CD4-positive, alpha-beta T cell (primary cell): ENCODE measurements at regions not wholly inside any gene's neighbourhood (a gene's known extent, or its start where the extent isn't known, plus 50 kb on each side); places are given as distances from the start of the nearest gene placed in this dataset.

Experiments used
- ATAC-seq: fragments of 200-7000 bp; cut with Tn5 transposase; one replicate; pipeline ENCODE4 v1.10.0; 2022; ENCODE audit warnings: mild to moderate bottlenecking; ENCODE audit not compliant: poor library complexity
- CTCF ChIA-PET: fragments of 350-600 bp; sonication (Branson Sonifier 250); formaldehyde crosslinking; loops from one replicate; lab custom pipeline; 2021; ENCODE audit warnings: antibody characterized with exemption, inconsistent platforms; lab: Charles Lee
- POLR2A ChIA-PET: fragments of 350-600 bp; sonication (Branson Sonifier 250); formaldehyde crosslinking; loops from one replicate; lab custom pipeline; 2021; ENCODE audit warnings: antibody characterized with exemption, inconsistent platforms; lab: Charles Lee
- DNase-seq, 14 experiments: peaks; one replicate each; pipeline ENCODE4 v3.0.0-alpha.2; 2013 to 2020; ENCODE audit warnings: mixed read lengths in 2 of 14
- H3K27ac ChIP-seq, 2 donors: one replicate each; pipeline versions ENCODE4 v1.5.1 to v1.7.0; 2013; ENCODE audit warnings: low read length in 2 of 2, low read depth in 1 of 2, mild to moderate bottlenecking in 1 of 2
- H3K27me3 ChIP-seq, 2 experiments: 1 replicate in 1 of 2; 2 replicates in 1 of 2; pipeline versions ENCODE4 v1.6.1 to v1.7.0; 2013; ENCODE audit warnings: low read length in 2 of 2, control low read depth in 1 of 2, mild to moderate bottlenecking in 1 of 2, moderate library complexity in 1 of 2; ENCODE audit not compliant: insufficient read depth in 2 of 2, control insufficient read depth in 1 of 2
- H3K36me3 ChIP-seq: one replicate; pipeline ENCODE4 v1.6.1; 2013; ENCODE audit warnings: low read length, control low read depth; ENCODE audit not compliant: insufficient read depth
- H3K4me1 ChIP-seq: one replicate; pipeline ENCODE4 v1.6.1; 2013; ENCODE audit warnings: low read length, control low read depth; ENCODE audit not compliant: insufficient read depth
- H3K4me3 ChIP-seq: one replicate; pipeline ENCODE4 v1.5.1; 2013; ENCODE audit warnings: mild to moderate bottlenecking, low read length, moderate library complexity
- H3K9me3 ChIP-seq, 2 experiments: 1 replicate in 1 of 2; 2 replicates in 1 of 2; pipeline versions ENCODE4 v1.6.1 to v1.7.0; 2013; ENCODE audit warnings: low read length in 2 of 2, mild to moderate bottlenecking in 2 of 2, control low read depth in 1 of 2, moderate library complexity in 1 of 2; ENCODE audit not compliant: control insufficient read depth in 1 of 2, insufficient read depth in 1 of 2
- H3K27ac Mint-ChIP-seq: one replicate; pipeline ENCODE4 v1.8.0; 2020; ENCODE audit warnings: mixed read lengths
- H3K27me3 Mint-ChIP-seq: one replicate; pipeline ENCODE4 v1.8.0; 2021; ENCODE audit warnings: mixed read lengths
- H3K36me3 Mint-ChIP-seq: one replicate; pipeline ENCODE4 v1.8.0; 2021; ENCODE audit warnings: low read depth, mixed read lengths
- H3K4me1 Mint-ChIP-seq: one replicate; pipeline ENCODE4 v1.8.0; 2021; ENCODE audit warnings: low read depth, mixed read lengths
- H3K4me3 Mint-ChIP-seq: one replicate; pipeline ENCODE4 v1.8.0; 2020; ENCODE audit warnings: mild to moderate bottlenecking, mixed read lengths
- H3K9me3 Mint-ChIP-seq: one replicate; pipeline ENCODE4 v1.8.0; 2020; ENCODE audit warnings: mixed read lengths
- CTCF ChIP-seq: fragments of 200-600 bp; IDR thresholded peaks from one replicate; pipeline ENCODE4 v1.8.0; 2022; ENCODE audit warnings: antibody characterized with exemption, mild to moderate bottlenecking
- intact Hi-C, 2 experiments: fragments of 100-400 bp; cut with DNase I in 1 of 2; cut with micrococcal nuclease in 1 of 2; formaldehyde crosslinking; loops; one replicate each; pipeline versions ENCODE4 v1.15.1 to v1.9.0; 2023 to 2025; cut with DNase I, micrococcal nuclease

- DNase-seq: no peak
- Histone ChIP-seq H3K4me3 (no peak overlapping the region), H3K4me1 (no peaks in the 10 kb centered on the region), H3K9me3 (no peaks in the 10 kb centered on the region), H3K36me3 (no peaks in the 10 kb centered on the region), H3K27me3 (no peaks in the 10 kb centered on the region), H3K27ac (no peak overlapping the region)
- no peak overlapping the region for H3K27ac Mint-ChIP-seq
- intact Hi-C loops: no loop called here
- no peak for TF ChIP-seq CTCF
- no peak overlapping the region for H3K4me3 Mint-ChIP-seq
- POLR2A ChIA-PET: no interaction called here
- H3K36me3 Mint-ChIP-seq: no peaks in the 10 kb centered on the region
- ATAC-seq: no peak
- CTCF ChIA-PET: no interaction called here
- H3K4me1 Mint-ChIP-seq: no peaks in the 10 kb centered on the region
- peaks cover 8% of the 10 kb centered on the region for H3K27me3 Mint-ChIP-seq
- no peaks in the 10 kb centered on the region for H3K9me3 Mint-ChIP-seq
Measured at GRCh38 chr3:168197162-168197561, 101.4 kb upstream of the GOLIM4 start.

- no peak for TF ChIP-seq CTCF
- H3K27ac Mint-ChIP-seq: no peak overlapping the region
- H3K36me3 Mint-ChIP-seq: no peaks in the 10 kb centered on the region
- H3K9me3 Mint-ChIP-seq: no peaks in the 10 kb centered on the region
- H3K4me1 Mint-ChIP-seq: no peaks in the 10 kb centered on the region
- no peaks in the 10 kb centered on the region for H3K36me3 ChIP-seq
- no peaks in the 10 kb centered on the region for H3K27me3 Mint-ChIP-seq
- no peaks in the 10 kb centered on the region for H3K4me1 ChIP-seq
- H3K4me3 Mint-ChIP-seq: no peak overlapping the region
- ChIA-PET CTCF (no interaction called here), POLR2A (no interaction called here)
- H3K9me3 ChIP-seq: no peaks in the 10 kb centered on the region
- DNase-seq (no peak), ATAC-seq (no peak)
- intact Hi-C loops: no loop called here
- H3K27ac ChIP-seq: no peak overlapping the region
- no peak overlapping the region for H3K4me3 ChIP-seq
- no peaks in the 10 kb centered on the region for H3K27me3 ChIP-seq
Measured at GRCh38 chr3:168191856-168192255, 96.1 kb upstream of the GOLIM4 start.

GRCh38 chr3:168187233-168187632 is 91.5 kb upstream of the GOLIM4 start:
- ATAC-seq (no peak), DNase-seq (no peak)
- no peaks in the 10 kb centered on the region for H3K9me3 Mint-ChIP-seq
- POLR2A ChIA-PET: no interaction called here
- H3K36me3 Mint-ChIP-seq: no peaks in the 10 kb centered on the region
- no peaks in the 10 kb centered on the region for H3K9me3 ChIP-seq
- CTCF ChIA-PET: no interaction called here
- no peaks in the 10 kb centered on the region for H3K4me1 Mint-ChIP-seq
- H3K27me3 Mint-ChIP-seq: no peaks in the 10 kb centered on the region
- H3K4me3 ChIP-seq: no peak overlapping the region
- no peak overlapping the region for H3K27ac ChIP-seq
- no peaks in the 10 kb centered on the region for H3K36me3 ChIP-seq
- no peaks in the 10 kb centered on the region for H3K27me3 ChIP-seq
- H3K27ac Mint-ChIP-seq: no peak overlapping the region
- H3K4me3 Mint-ChIP-seq: no peak overlapping the region
- TF ChIP-seq CTCF: no peak
- no peaks in the 10 kb centered on the region for H3K4me1 ChIP-seq
- intact Hi-C loops: no loop called here
